WTC11 (cell line): ENCODE measurements at regions not wholly inside any gene's neighbourhood (a gene's known extent, or its start where the extent isn't known, plus 50 kb on each side); places are given as distances from the start of the nearest gene placed in this dataset.

Source experiments
- ATAC-seq: fragments of 200-7000 bp; cut with Tn5 transposase; 2 replicates; pipeline ENCODE4 v1.10.0; 2021; ENCODE audit warnings: mild to moderate bottlenecking, moderate library complexity
- CTCF ChIA-PET: fragments of 300-600 bp; sonication (Branson Sonifier 250); formaldehyde crosslinking; loops from one replicate; lab custom pipeline; 2021; ENCODE audit warnings: antibody characterized with exemption; lab: Charles Lee
- POLR2A ChIA-PET: fragments of 350-600 bp; sonication (Branson Sonifier 250); formaldehyde crosslinking; loops from one replicate; lab custom pipeline; 2021; ENCODE audit warnings: antibody characterized with exemption; lab: Charles Lee
- DNase-seq: peaks from one replicate; pipeline ENCODE4 v3.0.0; 2021; ENCODE audit warnings: low spot score
- H3K27ac Mint-ChIP-seq: 2 replicates; pipeline ENCODE4 v1.8.0; 2021; ENCODE audit warnings: mixed read lengths
- H3K27me3 Mint-ChIP-seq: 2 replicates; pipeline ENCODE4 v1.8.0; 2021; ENCODE audit warnings: low read depth, mild to moderate bottlenecking, moderate library complexity, mixed read lengths
- H3K36me3 Mint-ChIP-seq: 2 replicates; pipeline ENCODE4 v1.8.0; 2021; ENCODE audit warnings: mixed read lengths
- H3K4me1 Mint-ChIP-seq: 2 replicates; pipeline ENCODE4 v1.8.0; 2022; ENCODE audit warnings: mixed read lengths
- H3K4me3 Mint-ChIP-seq: 2 replicates; pipeline ENCODE4 v1.8.0; 2021; ENCODE audit warnings: mild to moderate bottlenecking, moderate library complexity, mixed read lengths
- H3K9me3 Mint-ChIP-seq: 2 replicates; pipeline ENCODE4 v1.8.0; 2021; ENCODE audit warnings: mixed read lengths
- ELF4 ChIP-seq: sonication (generic); formaldehyde crosslinking; IDR thresholded peaks from 2 replicates; pipeline ENCODE4 v1.8.1; 2022; ENCODE audit warnings: low read depth, mild to moderate bottlenecking, moderate library complexity, missing genetic modification reagents
- ESRRA ChIP-seq: sonication (generic); formaldehyde crosslinking; IDR thresholded peaks from 2 replicates; pipeline ENCODE4 v1.8.1; 2022; ENCODE audit warnings: mild to moderate bottlenecking, missing genetic modification reagents, borderline replicate concordance
- ETV6 ChIP-seq: sonication (generic); formaldehyde crosslinking; IDR thresholded peaks from 2 replicates; pipeline ENCODE4 v1.8.1; 2022; ENCODE audit warnings: mild to moderate bottlenecking, missing genetic modification reagents
- GTF2I ChIP-seq: fragments of 250-450 bp; sonication (Bioruptor Pico); conservative IDR thresholded peaks from 2 replicates; pipeline ENCODE4 v1.4.0; 2021; ENCODE audit warnings: mild to moderate bottlenecking
- JAZF1 ChIP-seq: fragments of 250-450 bp; sonication (Bioruptor Pico); IDR thresholded peaks from 2 replicates; pipeline ENCODE4 v1.9.0; 2021; ENCODE audit warnings: moderate library complexity, mild to moderate bottlenecking, inconsistent platforms
- NR1H2 ChIP-seq: sonication (generic); formaldehyde crosslinking; IDR thresholded peaks from 2 replicates; pipeline ENCODE4 v1.9.0; 2021; ENCODE audit warnings: mild to moderate bottlenecking, moderate library complexity, missing genetic modification reagents
- RELA ChIP-seq: sonication (generic); formaldehyde crosslinking; IDR thresholded peaks from 2 replicates; pipeline ENCODE4 v1.8.1; 2022; ENCODE audit warnings: missing genetic modification reagents, mild to moderate bottlenecking, borderline replicate concordance
- RORB ChIP-seq: fragments of 250-450 bp; sonication (Bioruptor Pico); IDR thresholded peaks from 2 replicates; pipeline ENCODE4 v1.9.0; 2021; ENCODE audit warnings: mild to moderate bottlenecking
- TP53 ChIP-seq: sonication (generic); formaldehyde crosslinking; IDR thresholded peaks from 2 replicates; pipeline ENCODE4 v1.8.1; 2023; ENCODE audit warnings: mild to moderate bottlenecking, missing genetic modification reagents
- ZNF121 ChIP-seq: sonication (generic); formaldehyde crosslinking; IDR thresholded peaks from 2 replicates; pipeline ENCODE4 v1.8.0; 2023; ENCODE audit warnings: missing genetic modification reagents
- TF ChIP-seq, protein P1 (sequence below): sonication (generic); formaldehyde crosslinking; IDR thresholded peaks from 2 replicates; pipeline ENCODE4 v1.8.1; 2023; ENCODE audit warnings: mild to moderate bottlenecking, missing genetic modification reagents
- TF ChIP-seq, protein P2 (sequence below): sonication (generic); formaldehyde crosslinking; IDR thresholded peaks from 2 replicates; pipeline ENCODE4 v1.8.0; 2022; ENCODE audit warnings: mild to moderate bottlenecking, missing genetic modification reagents
- TF ChIP-seq, protein P3 (sequence below): fragments of 250-450 bp; sonication (Bioruptor Pico); IDR thresholded peaks from 2 replicates; pipeline ENCODE4 v1.9.0; 2021; ENCODE audit warnings: mild to moderate bottlenecking
- TF ChIP-seq, protein P4 (sequence below): fragments of 250-450 bp; sonication (Bioruptor Pico); conservative IDR thresholded peaks from 2 replicates; pipeline ENCODE4 v1.9.0; 2021; ENCODE audit warnings: mild to moderate bottlenecking
- TF ChIP-seq, protein P5 (sequence below): fragments of 250-450 bp; sonication (Bioruptor Pico); IDR thresholded peaks from 2 replicates; pipeline ENCODE4 v1.8.0; 2021; ENCODE audit warnings: mild to moderate bottlenecking
- TF ChIP-seq, protein P6 (sequence below): sonication (generic); formaldehyde crosslinking; IDR thresholded peaks from 2 replicates; pipeline ENCODE4 v1.8.1; 2022; ENCODE audit warnings: mild to moderate bottlenecking, missing genetic modification reagents, moderate library complexity, borderline replicate concordance
- TF ChIP-seq, protein P7 (sequence below): sonication (generic); formaldehyde crosslinking; IDR thresholded peaks from 2 replicates; pipeline ENCODE4 v1.8.0; 2023; ENCODE audit warnings: mild to moderate bottlenecking, missing genetic modification reagents

DNA sequence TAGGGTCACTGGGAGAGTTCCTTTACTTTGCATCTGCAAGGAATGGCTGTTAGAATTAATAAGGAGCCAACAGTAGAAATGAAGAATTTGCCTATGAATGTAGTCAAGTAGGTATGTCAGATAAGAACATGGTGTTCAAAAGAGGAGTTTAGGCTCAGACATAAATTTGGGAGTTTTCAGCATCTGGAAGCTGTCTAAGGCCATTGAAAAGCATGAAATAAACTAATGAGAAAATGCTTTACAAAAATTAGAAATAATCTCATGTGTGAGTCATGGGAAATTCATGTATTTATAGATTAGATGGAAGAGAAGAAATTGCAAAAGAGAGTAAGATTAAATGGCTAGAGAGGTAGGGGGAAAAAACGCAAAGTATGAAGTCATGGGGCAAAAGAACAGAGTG is 201.9 kb downstream of the DIPK2A start:
- H3K9me3 Mint-ChIP-seq = peaks cover 8% of the 10 kb centered on the region
- POLR2A ChIA-PET = no interaction called here
- peaks cover 4% of the 10 kb centered on the region; the same call in 1 of the 2 replicates for H3K36me3 Mint-ChIP-seq
- H3K27ac Mint-ChIP-seq = no peak overlapping the region
- ATAC-seq = no peak
- H3K4me1 Mint-ChIP-seq = 0 out of 2 replicates have a peak, but pooled peaks cover 3% of the 10 kb centered on the region
- TF ChIP-seq, protein P1, sequence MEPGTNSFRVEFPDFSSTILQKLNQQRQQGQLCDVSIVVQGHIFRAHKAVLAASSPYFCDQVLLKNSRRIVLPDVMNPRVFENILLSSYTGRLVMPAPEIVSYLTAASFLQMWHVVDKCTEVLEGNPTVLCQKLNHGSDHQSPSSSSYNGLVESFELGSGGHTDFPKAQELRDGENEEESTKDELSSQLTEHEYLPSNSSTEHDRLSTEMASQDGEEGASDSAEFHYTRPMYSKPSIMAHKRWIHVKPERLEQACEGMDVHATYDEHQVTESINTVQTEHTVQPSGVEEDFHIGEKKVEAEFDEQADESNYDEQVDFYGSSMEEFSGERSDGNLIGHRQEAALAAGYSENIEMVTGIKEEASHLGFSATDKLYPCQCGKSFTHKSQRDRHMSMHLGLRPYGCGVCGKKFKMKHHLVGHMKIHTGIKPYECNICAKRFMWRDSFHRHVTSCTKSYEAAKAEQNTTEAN (CRISPR knock-in tag) = no peak
- TF ChIP-seq TP53 (CRISPR knock-in tag) = no peak
- no peak for TF ChIP-seq ESRRA
- TF ChIP-seq JAZF1 (CRISPR knock-in tag) = no peak
- no peak for TF ChIP-seq NR1H2 (CRISPR knock-in tag)
- no peak for TF ChIP-seq GTF2I (CRISPR knock-in tag)
- TF ChIP-seq ELF4 (CRISPR knock-in tag) = no peak
- TF ChIP-seq, protein P2, sequence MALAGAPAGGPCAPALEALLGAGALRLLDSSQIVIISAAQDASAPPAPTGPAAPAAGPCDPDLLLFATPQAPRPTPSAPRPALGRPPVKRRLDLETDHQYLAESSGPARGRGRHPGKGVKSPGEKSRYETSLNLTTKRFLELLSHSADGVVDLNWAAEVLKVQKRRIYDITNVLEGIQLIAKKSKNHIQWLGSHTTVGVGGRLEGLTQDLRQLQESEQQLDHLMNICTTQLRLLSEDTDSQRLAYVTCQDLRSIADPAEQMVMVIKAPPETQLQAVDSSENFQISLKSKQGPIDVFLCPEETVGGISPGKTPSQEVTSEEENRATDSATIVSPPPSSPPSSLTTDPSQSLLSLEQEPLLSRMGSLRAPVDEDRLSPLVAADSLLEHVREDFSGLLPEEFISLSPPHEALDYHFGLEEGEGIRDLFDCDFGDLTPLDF (CRISPR knock-in tag) = no peak
- no peak for TF ChIP-seq ZNF121 (CRISPR knock-in tag)
- TF ChIP-seq ETV6 (CRISPR knock-in tag) = no peak
- TF ChIP-seq, protein P3, sequence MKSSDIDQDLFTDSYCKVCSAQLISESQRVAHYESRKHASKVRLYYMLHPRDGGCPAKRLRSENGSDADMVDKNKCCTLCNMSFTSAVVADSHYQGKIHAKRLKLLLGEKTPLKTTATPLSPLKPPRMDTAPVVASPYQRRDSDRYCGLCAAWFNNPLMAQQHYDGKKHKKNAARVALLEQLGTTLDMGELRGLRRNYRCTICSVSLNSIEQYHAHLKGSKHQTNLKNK = no peak
- TF ChIP-seq, protein P4, sequence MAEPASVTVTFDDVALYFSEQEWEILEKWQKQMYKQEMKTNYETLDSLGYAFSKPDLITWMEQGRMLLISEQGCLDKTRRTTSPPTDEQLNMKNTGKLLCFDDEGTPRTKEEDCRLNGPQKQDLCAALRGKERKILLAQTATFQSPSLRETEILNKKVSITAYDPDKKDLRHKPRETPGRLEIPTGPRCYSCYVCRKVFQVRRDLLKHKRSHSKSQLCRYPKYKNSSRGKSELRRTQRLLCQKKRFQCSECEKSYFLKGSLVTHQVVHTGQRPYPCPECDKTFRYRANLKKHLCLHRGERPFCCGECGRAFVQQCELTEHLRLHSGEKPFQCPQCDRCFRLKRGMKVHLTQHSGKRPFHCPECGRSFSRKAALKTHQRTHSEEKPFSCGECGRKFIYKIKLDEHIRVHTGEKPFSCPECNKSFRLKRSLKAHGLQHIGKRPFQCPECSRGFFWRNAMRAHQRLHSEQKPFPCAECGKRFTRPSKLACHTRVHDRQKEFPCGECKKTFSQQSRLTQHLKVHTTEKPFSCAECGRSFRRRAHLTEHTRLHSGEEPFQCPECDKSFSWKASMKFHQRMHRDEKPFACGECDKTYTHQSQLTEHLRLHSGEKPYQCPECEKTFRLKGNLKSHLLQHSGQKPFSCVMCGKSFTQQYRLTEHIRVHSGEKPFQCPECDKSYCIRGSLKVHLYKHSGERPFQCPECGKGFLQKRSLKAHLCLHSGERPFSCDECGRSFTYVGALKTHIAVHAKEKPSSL (CRISPR knock-in tag) = no peak
- TF ChIP-seq, protein P5, sequence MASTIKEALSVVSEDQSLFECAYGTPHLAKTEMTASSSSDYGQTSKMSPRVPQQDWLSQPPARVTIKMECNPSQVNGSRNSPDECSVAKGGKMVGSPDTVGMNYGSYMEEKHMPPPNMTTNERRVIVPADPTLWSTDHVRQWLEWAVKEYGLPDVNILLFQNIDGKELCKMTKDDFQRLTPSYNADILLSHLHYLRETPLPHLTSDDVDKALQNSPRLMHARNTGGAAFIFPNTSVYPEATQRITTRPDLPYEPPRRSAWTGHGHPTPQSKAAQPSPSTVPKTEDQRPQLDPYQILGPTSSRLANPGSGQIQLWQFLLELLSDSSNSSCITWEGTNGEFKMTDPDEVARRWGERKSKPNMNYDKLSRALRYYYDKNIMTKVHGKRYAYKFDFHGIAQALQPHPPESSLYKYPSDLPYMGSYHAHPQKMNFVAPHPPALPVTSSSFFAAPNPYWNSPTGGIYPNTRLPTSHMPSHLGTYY (CRISPR knock-in tag) = no peak
- TF ChIP-seq, protein P6, sequence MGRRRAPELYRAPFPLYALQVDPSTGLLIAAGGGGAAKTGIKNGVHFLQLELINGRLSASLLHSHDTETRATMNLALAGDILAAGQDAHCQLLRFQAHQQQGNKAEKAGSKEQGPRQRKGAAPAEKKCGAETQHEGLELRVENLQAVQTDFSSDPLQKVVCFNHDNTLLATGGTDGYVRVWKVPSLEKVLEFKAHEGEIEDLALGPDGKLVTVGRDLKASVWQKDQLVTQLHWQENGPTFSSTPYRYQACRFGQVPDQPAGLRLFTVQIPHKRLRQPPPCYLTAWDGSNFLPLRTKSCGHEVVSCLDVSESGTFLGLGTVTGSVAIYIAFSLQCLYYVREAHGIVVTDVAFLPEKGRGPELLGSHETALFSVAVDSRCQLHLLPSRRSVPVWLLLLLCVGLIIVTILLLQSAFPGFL (CRISPR knock-in tag) = no peak
- no peak for TF ChIP-seq RORB
- no peak for TF ChIP-seq RELA
- TF ChIP-seq, protein P7, sequence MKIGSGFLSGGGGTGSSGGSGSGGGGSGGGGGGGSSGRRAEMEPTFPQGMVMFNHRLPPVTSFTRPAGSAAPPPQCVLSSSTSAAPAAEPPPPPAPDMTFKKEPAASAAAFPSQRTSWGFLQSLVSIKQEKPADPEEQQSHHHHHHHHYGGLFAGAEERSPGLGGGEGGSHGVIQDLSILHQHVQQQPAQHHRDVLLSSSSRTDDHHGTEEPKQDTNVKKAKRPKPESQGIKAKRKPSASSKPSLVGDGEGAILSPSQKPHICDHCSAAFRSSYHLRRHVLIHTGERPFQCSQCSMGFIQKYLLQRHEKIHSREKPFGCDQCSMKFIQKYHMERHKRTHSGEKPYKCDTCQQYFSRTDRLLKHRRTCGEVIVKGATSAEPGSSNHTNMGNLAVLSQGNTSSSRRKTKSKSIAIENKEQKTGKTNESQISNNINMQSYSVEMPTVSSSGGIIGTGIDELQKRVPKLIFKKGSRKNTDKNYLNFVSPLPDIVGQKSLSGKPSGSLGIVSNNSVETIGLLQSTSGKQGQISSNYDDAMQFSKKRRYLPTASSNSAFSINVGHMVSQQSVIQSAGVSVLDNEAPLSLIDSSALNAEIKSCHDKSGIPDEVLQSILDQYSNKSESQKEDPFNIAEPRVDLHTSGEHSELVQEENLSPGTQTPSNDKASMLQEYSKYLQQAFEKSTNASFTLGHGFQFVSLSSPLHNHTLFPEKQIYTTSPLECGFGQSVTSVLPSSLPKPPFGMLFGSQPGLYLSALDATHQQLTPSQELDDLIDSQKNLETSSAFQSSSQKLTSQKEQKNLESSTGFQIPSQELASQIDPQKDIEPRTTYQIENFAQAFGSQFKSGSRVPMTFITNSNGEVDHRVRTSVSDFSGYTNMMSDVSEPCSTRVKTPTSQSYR (CRISPR knock-in tag) = no peak
- CTCF ChIA-PET = no interaction called here
- no peaks in the 10 kb centered on the region for H3K27me3 Mint-ChIP-seq
- no peak overlapping the region for H3K4me3 Mint-ChIP-seq
- DNase-seq = no peak
